NCI-H1417 treated with DMSO at 0.1 percent for 48 hours (cell line): ENCODE measurements at regions not wholly inside any gene's neighbourhood (a gene's known extent, or its start where the extent isn't known, plus 50 kb on each side); places are given as distances from the start of the nearest gene placed in this dataset.

Experiments
- DNase-seq: peaks from one replicate; lab custom pipeline; 2025; lab: John Stamatoyannopoulos, UW

DNA sequence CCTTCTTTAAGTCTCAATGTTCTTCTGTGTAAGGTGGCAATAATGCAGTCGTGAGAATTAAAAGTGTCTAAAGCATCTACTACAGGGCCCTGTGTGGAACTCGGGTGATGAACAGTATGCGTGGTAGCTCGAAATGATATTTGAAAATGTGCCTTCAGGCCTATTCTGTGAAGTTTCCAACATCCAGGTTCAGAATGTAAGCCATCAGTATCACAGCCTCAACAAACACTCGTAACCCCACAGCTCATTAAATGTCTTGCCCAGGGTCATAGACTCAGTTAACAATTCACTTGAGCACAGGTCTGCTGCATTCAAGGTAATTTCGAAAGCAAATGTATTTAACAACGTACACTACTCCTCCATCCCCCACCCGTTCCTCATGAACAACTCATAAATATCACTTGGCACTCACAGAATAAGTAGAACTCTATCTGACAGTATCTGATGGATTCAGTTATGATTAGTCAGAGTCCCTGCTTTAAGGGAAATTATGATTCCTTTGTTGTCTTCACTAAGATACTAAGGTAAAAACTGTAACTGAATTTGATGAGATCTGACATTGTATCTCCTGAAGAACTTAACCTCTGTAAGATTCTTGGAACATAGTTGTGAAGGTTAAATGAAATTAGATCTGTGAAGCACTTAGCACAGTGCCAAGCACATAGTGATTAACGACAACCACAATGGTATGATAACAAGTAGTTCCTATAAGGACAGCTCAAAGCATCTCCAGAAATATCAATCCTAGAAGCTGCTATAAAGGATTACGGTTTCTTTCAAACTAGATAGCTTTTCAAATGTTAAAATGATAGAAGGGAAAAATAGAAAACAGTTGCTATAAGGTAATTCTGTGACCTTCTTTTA is 642.3 kb downstream of the TBL1XR1 start:
- no peak for DNase-seq

DNA sequence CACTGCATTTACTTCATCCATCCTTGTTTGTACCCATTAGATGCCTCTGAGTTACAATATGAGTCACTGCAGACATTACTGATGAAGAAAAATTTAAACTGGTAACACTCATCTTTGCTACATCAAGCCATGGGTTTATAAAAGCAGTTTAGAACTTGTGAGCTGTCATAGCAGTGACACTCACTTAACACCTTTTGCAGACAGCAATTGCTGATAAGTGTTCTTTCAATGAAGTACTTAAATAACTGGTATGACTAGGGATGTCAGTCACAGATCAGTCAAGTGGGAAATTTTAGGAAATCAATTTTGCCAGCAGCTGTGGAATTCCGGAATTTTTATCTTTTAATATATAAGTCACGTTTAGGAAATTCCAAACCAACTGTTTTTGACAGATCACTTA is 643.0 kb downstream of the TBL1XR1 start:
- no peak for DNase-seq

DNA sequence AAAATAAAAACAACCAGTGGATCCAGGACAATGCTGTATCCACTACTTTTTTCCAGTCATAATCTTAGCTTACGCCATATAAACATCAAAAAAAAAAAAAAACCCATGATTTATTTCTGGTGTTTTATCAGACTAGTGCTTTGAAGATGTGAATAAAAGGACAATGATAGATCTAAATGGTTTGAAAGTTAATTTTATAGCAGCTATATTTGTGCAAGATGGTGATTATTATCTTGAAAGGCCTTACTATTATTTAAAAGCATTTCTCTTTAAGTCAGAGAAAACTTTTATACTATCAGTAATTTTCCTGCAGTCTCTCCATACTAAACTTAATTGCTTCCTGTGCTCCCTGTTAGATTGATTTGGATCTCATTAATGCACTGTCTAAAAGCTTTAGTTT is 670.3 kb downstream of the TBL1XR1 start:
- no peak for DNase-seq

DNA sequence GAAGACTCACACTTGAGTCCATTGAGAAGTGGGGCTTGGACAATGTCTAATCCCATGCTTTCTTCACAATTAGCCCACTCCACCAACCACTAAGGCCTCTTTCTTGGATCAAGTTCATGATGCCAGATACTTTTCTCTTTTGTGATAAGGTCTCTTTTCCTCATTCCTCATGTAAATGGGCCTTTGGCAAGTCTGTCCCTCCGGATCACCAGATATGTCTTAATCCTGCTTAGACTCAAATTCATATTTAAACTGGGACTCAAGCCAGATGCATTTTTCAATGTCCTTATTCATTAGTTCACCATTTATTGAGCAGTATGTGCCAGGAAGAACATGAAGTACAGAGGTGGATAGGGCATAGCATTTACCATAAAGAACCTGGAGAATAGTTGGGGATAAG is 671.1 kb downstream of the TBL1XR1 start:
- no peak for DNase-seq

DNA sequence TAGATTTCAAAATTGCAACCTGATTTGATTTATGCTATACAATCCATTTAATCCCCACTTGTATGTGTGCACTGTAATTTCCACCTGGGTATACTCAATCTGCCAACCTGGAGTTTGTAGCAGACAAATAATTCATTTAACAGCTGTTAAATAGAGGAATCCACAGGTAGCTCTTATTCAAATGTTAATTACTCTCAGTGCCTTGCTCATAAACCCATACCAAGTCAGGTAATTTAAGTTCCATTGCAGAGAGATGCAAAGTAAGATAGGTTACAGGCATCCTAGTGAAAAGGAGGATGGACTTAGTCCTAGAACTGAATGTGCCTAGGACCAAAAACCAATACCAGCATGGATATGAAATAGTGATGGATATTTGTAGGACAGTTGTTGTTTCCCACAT is 674.2 kb downstream of the TBL1XR1 start:
- no peak for DNase-seq

DNA sequence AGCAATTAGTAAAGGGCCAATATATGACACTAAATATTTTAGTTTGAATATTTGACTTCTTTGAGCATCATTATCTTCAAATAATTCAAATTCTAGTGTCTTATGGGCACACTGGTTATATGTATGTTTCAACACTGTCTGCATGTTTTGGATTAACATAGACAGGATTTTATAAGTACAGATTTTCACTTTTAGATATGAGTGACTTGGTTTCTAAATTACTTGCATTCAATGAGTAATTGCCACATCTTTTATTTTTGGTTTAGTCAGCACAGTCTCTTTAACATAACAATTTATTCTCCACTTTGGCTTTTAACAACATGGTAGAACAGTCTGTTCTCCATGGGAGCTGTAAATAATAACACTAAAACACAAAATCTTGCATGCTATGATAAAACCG is 674.8 kb downstream of the TBL1XR1 start:
- DNase-seq = no peak

DNA sequence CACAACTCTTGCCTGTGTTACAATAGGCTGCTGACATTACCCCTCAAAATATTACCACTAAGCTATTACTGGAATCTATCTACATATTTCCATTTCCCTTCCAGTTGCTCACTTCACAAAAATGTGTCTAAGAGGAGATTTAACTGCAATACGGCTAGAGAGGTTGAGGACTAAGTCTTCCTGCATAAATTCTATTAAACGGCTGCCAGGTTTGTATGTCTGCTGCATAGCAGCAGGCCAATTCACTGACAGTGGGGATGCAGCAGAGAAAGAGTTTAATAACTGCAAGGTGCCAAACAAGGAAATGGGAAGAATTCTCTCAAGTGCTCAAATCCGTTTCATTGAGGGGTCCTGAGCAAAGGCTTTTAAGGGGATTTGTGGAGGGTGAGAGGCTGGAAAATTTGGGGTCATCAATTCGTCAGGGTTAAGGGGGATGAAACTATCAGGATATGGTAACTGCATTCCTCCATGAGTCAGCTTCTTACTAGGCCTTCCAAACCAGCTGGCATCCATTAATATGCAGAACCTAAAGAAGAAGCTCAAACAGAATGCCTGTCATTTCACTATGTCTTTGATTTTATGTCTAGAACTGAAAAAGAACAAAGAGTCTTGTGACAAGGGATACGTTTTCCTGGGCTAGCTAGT is 675.6 kb downstream of the TBL1XR1 start:
- DNase-seq = no peak

DNA sequence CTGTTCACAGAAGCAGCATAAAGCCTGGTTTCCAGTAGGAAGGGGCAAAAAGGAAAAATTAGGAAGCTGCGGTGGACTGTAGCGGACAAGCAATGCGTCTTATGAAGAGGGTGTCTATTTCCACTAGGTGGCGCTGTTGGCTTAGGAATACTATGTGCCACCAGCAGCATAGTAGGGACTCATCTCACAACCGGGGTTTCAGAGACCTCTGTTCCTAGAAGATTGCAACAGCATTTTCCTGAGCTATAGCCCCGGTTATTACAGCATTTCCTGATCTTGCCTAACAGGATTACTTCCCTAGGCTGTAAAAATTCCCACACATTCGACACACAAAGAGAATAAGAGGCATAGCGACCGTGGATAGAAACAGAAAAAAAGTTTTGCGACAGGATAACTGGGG is 683.0 kb downstream of the TBL1XR1 start:
- DNase-seq = no peak

DNA sequence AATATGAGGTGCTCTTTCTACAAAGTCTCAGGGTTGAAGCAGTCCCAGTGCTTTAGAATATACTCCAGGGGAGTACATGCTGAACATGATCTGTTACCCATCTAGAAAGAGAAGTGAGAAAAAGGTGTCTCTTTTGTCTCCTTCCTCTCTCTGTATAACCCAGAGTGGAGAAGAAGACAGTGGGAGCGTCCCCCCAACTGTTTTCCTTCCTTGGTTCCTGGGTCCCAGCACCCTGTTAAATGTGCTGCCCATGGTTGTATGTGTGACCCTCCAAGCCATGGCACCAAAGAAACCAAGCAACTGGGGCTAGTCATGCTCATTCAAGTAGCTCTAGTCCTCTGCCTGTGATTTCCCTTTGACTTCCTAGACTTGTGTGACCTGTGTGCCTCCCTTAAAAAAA is 683.7 kb downstream of the TBL1XR1 start:
- no peak for DNase-seq

DNA sequence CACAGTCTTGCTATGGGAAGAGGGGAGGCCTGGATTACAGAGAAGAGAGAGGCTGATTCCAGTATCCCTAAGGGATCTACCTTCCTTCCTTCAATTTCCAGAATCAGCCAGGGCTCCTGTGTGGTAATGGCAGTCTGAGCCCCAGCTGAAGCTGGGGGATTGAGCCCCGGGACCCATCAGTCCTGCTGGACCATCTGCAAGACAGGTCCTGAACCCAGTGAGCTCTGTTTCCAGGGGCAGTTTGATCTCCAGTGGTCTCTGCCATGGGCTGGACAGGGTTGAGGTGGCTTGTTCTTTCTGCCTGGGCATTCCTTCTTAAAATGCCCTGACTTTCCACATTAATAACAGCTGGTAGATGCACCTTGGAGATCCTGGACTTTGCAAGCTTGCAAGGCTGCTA is 685.2 kb downstream of the TBL1XR1 start:
- DNase-seq = no peak

DNA sequence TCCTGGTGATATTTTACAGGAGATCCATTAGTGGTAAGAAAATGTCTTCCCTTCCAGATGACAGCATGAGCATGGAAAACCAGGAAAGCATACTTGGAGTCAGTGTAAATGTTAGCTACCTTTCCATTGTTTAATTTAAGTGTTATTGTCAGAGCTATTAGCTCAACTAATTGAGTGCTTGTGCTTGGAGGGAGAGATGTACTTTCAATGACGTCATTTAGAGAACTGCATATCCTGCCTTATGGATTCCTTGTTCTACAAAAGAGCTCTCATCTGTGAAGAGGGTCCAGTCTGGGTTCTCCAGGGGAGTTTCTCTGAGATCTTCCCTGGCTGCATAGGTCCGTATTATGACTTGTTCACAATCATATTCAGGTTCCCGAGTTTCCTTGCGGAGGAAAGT is 687.2 kb downstream of the TBL1XR1 start:
- DNase-seq = no peak

DNA sequence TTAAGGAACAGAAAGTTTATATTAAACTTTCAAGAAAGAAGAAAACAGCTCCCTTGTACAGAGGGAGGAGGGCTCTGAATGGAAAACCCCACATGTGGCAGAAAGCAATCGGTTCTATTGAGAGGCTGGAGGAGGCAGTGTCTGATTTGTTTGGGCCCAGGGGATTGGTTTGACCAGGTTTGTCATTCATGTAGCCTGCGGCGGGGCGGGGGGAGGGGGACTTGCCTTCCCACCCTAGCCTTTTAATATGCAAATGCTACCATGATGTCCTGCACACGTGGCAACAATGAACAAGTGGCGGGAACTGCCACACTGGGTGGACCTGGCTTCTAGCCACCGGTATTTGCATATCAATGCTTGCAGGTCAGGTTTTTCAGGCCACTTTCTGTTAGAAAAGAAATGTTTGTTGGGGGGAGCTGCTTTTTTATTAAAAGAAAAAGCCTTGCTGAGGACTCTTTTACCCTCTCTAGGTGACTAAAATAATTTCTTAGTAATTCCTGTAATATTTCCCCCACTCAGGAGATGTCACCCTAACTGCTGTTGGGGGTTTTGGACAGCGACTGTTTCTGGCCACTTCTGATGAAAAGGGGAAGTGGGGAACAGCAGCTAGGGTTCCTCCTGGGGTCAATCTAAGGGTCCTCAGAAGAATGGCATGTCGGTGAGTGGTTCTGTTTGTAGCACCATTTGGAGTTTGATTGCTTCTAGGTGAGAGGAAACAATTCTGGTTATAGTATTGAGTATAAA is 691.2 kb downstream of the TBL1XR1 start:
- DNase-seq = no peak

DNA sequence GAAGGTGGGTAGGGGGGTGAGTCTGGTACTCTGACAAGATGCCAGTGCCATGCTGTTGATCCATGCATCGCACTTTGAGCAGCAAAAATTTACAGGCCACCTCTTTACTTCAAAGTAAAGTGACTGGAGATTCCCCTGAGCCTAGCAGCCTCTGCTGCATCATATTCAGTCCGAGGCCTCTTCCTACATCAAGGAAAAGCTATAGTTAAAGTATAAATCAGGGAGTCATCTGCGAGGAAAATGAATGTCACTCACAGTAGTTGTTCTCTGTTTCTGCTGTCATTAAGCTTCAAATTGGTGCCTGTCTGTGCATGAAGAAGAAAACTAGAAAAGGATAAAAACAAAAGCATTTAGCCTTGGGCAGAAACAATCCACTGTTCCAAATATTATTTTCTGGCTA is 706.2 kb downstream of the TBL1XR1 start:
- DNase-seq = no peak

DNA sequence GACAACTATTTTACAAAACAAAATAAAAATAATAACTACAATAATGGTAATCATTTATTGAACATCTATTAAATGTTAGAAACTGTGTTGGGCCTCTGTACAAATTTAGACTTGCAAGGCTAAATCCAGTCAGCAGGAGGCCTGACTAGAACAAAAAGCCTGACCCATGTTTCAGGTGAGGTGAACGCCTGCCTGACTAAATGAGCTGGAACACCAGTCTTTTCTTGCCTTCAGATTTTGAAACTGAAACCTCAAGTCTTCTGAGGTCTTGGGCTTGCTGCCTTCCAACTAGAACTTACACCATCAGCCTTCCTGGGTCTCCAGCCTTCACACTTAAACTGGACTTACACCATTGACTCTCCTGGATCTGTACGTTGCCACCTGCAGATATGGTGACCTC is 706.9 kb downstream of the TBL1XR1 start:
- DNase-seq = no peak

DNA sequence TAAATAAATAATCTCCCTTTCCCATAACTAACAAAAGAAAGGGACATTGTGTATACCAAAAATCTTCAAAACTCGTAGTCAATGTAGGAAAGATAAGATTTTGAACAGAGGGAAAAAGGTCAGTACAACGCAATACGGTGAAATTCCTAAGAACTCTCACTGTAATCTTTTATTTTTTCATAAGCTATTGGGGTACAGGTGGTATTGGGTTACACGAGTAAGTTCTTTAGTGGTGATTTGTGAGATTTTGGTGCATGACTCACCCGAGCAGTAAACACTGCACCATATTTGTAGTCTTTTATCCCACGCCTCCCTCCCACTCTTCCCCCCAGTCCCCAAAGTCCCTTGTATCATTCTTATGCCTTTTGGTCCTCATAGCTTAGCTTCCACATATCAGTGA is 718.0 kb downstream of the TBL1XR1 start:
- DNase-seq = no peak

DNA sequence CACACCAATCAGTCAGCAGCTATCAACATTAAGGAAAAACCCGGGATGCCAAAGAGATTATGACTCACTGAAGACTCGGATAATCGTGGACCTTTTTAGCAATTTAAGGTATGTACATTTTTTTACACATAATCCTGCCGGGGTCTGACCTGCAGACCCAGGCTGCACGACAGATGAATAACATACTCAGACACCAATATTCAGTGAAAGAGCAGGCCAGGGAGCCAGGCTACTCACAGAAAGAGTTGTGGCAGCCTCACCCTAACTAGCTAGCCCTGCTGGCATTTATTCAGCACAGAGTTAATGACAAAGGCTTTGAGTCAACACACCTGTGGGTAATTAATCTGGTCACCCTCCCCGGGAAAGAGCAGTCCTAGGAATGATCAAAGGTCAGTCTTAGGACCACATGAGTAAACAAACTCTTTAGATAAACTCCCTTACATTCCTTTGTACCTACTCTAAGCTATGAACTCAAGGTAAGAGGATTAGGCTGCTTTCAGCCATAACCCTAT is 727.5 kb downstream of the TBL1XR1 start:
- DNase-seq = no peak

DNA sequence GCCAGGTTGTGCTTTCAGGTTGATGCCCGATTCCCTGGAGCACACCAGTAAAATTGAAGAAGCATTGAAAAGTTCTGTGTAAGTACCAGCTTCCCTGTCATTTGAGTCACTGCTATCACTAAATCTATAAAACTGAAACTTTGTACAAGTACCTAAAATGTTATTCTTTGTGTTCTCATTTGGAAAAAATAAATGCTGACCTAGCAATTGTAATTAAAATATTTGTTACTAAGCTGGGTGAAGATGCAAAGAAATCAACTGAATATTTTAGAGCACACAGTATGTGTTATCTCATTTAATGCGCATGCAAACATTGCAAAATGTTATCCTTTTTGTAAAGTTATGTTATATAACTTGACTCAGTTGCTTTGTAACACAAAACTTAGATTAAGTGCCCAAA is 733.7 kb downstream of the TBL1XR1 start:
- no peak for DNase-seq

DNA sequence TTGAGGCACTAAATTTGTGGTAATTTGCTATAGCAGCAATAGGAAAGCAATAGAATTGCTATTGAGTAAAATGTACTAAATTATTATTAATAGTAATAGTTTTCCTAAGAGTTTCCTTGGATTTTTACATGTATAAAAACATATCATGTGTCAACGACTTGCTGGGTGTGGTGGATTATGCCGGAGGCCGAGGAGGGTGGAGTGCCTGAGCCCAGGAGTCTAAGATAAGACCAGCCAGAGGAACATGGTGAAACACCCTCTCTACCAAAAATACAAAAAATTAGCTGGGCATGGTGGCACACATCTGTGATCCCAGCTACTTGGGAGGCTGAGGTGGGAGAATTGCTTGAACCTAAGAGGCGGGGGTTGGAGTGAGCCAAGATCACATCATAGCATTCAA is 749.9 kb downstream of the TBL1XR1 start:
- no peak for DNase-seq

DNA sequence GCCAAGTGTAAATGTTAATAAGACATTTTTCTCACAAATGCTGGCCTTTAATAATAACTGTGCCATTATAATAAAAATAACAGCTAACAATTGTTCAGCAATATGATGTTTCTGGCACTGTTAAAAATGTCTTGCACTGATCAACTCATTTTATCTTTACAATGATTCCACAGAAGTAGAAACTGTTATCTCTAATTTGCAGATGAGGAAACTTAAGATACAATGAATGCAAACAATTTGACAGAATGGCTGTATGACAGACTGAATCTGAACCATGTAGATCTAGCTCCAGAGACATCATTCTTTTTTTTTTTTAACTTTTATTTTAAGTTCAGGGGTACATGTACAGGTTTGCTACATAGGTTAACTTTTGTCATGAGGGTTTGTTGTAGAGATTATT is 755.0 kb downstream of the TBL1XR1 start:
- no peak for DNase-seq

DNA sequence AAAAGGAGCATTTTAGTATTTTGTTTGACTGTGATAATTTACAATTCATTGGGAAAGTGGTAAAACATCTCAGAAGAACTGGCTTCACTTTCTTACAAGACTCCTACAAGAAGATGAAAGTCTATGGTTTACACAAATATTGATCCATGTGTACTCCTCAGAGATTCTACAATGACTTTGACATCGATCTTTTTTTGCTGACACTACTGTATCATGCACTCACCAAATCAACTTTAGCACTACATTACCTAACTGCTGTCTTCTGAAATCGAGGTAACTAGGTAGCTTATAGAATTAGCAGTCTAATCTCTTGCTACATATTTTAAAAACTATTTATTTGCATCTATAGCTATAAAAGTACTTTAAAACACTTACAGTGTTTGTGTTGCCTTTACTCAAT is 757.6 kb downstream of the TBL1XR1 start:
- no peak for DNase-seq

DNA sequence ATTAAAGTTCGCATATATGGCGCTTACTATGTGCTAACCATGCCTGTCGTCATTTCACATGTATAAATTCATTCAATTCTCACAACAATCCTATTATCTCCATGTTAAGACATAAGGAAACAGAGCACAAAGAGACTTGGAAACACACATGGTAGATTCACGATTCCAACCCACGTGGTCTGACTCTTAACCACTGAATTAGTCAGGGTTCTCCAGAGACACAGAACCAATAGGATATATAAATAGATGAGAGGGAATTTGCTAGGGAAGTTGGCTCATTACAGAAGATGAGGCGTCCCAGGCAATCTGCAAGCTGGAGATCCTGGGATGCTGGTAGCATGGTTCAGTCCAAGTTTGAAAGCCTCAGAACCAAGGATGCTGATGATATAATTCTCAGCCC is 765.3 kb downstream of the TBL1XR1 start:
- DNase-seq = no peak

DNA sequence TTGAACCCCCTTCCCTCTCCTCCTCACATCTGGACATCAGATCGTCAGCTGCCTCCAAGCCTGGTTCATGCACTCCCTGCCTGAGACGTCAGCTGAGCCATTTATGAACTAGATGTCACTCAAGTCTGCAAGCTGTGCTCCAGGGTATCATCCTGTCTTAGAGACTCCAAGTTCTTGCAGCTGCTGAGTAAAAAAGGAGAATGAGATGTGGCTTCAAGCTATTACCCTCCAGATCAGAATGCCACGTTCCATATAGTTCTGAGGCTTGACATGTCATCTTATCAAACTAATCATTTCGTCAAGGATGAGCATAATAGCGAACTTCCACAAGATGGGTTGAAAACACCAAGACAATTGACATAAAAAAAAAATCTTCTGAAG is 766.3 kb downstream of the TBL1XR1 start:
- DNase-seq = no peak
